GM12872 (cell line): ENCODE measurements at regions not wholly inside any gene's neighbourhood (a gene's known extent, or its start where the extent isn't known, plus 50 kb on each side); places are given as distances from the start of the nearest gene placed in this dataset.

Experiments used
- TF ChIP-seq, protein P1 (sequence below): IDR thresholded peaks from 3 replicates; pipeline ENCODE4 v1.5.1; 2011; ENCODE audit warnings: low read depth, mild to moderate bottlenecking, low read length, moderate library complexity; ENCODE audit not compliant: insufficient read depth

DNA sequence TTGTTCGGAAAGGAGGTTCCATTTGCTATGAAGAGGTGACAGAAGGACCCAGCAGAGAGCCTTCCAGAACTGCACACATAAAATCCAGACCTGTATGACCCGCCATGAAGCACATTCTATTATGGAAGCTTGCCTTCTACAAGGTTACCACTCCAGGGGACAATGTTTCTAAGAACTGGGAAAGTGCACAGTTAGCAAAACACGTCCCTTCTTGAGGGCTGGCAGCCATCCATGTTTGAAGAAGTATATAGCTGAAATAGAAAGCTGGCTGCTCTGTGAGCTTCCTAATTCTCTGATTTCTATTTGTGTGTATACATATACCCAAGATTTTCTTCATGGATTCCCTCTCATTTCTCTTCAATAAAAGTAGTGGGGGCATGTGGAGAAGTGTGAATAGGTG lies 74.6 kb downstream of the CNTN3 start:
- TF ChIP-seq, protein P1, sequence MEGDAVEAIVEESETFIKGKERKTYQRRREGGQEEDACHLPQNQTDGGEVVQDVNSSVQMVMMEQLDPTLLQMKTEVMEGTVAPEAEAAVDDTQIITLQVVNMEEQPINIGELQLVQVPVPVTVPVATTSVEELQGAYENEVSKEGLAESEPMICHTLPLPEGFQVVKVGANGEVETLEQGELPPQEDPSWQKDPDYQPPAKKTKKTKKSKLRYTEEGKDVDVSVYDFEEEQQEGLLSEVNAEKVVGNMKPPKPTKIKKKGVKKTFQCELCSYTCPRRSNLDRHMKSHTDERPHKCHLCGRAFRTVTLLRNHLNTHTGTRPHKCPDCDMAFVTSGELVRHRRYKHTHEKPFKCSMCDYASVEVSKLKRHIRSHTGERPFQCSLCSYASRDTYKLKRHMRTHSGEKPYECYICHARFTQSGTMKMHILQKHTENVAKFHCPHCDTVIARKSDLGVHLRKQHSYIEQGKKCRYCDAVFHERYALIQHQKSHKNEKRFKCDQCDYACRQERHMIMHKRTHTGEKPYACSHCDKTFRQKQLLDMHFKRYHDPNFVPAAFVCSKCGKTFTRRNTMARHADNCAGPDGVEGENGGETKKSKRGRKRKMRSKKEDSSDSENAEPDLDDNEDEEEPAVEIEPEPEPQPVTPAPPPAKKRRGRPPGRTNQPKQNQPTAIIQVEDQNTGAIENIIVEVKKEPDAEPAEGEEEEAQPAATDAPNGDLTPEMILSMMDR, result no peak

- TF ChIP-seq, protein P1, result no peak
Observed at GRCh38 chr3:74538669-74539068, 75.8 kb downstream of the CNTN3 start.

DNA sequence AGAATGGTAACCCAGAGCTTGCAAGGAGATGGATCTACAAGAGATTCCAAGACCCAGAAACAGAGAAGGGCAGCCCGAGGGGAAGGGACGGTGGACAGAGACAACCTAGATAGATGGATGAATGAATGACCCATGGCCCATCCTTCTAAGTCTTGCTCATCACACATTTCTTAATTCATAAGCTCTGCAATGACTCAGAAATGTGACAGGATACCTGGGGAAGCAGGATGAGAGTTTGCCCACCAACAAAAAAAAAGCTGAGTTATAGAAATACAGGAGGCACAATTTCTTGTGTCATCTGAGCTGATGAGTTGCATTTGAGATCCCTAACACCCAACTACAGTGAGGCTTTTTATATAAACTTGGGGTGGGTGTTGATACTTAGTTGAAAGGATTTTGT lies 76.6 kb downstream of the CNTN3 start:
- TF ChIP-seq, protein P1, result no peak

DNA sequence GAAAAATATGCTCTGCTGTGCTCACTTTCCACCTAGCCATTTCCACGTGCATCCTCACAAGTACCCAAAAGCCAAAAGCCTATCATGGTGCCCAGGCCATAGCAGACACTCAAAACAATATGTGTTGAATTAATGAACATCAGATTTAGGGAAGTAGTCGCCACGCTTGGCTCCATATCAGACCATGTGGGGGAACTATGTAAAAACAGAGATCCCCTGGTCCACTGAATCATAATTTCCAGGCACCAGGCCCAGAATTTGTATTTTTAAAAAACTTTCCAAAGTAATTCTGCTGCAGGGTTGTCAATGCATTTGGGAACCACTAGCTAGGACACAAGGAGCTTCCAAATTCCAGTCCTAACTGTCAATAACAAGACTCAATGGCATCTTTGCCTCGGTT lies 77.3 kb downstream of the CNTN3 start:
- TF ChIP-seq, protein P1, result no peak

- TF ChIP-seq, protein P1, result no peak
Observed at GRCh38 chr3:74535281-74535680, 79.2 kb downstream of the CNTN3 start.

DNA sequence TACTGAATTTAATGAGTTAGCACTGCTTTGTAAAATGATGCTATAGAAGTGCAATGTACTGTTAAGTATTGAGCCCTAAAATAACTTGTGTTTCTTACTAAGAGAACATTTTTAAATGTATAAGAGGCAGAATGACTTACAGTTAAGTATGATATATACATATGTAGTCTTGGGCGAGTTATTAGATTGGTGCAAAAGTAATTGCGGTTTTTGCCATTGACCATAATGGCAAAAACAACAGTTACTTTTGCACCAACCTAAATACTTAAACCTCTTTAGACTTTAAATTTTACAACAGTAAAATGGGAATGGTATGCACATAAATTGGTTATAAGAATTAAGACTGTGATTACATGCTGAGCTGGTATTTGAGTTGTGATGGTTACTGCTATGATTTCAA lies 79.8 kb downstream of the CNTN3 start:
- TF ChIP-seq, protein P1, result no peak

- TF ChIP-seq, protein P1, result no peak
Observed at GRCh38 chr3:74532446-74532845, 82.0 kb downstream of the CNTN3 start.

GRCh38 chr3:74531491-74531890 lies 83.0 kb downstream of the CNTN3 start:
- TF ChIP-seq, protein P1, result no peak
